Hematopoietic multipotent progenitor cell treated with erythropoietin and hydrocortisone succinate and interleukin-3 and kit ligand, for 15 days (in vitro differentiated cells): ENCODE measurements at regions not wholly inside any gene's neighbourhood (a gene's known extent, or its start where the extent isn't known, plus 50 kb on each side); places are given as distances from the start of the nearest gene placed in this dataset.

Experiments used
- DNase-seq: peaks from one replicate; pipeline ENCODE4 v3.0.0-alpha.2; 2015; ENCODE audit warnings: low spot score

DNA sequence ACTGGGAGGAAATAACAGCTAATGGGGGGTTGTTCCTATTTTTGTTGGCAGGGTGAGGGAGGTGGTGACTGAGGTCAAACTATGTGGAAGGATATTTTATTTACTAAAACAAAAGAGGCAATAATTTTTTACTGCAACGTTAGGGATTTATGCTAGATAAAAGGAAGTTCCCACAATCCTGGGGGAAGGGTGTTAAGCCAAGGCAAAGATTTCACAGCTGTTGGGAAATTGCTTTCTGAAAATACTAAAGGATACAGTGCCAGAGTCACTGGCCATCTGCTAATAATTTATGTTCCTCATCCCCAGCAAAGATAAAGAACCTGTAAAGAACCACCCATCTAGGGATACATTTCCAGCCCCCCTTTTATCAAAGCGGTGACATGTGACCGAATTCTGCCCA is 756.0 kb upstream of the RBFOX1 start:
- DNase-seq = no peak

DNA sequence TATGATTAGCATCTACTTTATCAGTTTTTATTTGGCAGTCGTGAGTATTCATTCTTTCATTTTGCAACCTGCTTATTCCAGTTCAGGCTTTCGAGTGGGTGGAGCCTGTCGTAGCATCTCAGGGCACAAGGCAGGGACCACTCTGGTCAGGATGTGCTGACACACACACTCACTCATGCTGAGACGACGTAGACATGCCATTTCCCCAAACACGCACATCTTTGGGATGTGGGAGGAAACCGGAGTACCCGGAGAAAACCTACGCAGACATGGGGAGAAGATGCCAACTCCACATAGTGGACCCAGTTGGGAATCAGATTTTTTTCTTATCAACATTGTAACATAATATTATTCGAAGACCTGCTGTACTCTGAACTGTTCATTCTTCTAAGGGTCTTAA is 756.5 kb upstream of the RBFOX1 start:
- no peak for DNase-seq

DNA sequence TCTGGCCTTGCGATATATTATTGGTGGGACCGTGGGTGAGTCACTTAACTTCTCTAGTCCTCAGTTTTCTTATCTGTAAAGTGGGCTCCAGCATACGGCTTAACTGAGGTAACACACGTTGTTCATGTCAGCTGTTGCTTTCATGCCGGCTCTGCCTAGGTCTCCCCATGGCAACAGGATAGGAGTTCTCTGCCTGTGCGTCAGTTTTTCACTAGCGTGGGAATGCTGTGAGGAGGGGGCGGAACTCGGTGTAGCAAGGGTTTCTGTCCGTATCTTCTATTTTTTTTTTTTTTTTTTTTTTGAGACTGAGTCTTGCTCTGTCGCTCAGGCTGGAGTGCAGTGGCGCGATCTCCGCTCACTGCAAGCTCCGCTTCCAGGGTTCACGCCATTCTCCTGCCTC is 758.5 kb upstream of the RBFOX1 start:
- DNase-seq = no peak

DNA sequence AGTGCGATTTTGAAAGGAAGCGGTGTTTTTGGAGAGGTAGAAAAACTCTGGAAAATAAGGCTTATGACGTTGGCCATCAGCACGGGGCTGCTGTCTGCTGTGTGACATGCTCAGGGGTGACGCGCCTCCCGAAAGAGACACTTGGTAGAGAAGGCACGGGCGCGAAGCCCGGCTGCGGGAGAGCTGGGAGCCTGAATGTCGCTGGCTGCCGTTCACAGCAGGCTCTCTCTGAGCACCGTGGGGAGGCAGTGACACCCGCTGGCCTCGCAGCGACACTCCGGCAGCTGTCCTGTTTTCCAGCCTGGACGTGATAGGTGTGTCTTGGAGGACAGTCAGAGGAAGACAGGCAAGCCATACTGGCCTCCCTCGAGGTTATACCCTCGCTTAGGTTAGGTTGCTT is 759.1 kb upstream of the RBFOX1 start:
- DNase-seq = no peak

DNA sequence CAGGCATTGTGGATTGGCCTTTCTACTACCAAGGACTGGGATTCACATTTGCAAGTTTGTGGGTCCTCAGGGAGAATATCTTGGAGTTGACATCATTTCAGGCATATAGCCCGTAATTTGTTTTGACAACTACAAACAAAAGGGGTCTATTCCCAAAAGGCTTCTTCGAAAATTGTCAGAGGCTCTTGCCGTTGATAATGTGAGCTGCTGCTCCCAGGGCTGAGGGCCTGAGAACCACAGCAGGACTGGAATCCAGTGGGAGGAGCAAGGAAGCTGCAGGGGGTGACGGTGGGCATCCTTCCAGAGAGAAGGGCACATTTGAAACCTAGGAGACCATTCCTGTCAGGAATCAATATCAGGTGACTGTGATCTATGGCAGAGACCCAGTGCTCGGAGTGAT is 761.6 kb upstream of the RBFOX1 start:
- no peak for DNase-seq

DNA sequence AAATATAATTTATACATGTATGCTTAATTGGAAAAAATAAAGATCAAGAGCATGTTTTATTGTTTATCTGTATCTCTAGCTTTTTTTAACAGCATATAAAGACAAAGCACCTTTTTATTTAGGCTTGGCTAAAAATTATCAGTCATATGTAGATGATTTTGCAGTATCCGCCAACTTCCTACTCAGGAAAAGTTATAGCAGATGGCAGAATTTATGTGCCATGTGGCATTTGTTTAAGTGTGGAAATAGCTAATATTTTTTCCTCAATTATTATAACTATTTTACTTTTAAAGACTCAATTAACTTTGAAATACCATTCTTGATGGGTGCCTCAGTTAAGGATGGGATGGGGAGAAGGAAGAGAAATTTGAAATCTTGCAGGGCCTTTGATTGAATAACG is 762.1 kb upstream of the RBFOX1 start:
- DNase-seq = no peak

DNA sequence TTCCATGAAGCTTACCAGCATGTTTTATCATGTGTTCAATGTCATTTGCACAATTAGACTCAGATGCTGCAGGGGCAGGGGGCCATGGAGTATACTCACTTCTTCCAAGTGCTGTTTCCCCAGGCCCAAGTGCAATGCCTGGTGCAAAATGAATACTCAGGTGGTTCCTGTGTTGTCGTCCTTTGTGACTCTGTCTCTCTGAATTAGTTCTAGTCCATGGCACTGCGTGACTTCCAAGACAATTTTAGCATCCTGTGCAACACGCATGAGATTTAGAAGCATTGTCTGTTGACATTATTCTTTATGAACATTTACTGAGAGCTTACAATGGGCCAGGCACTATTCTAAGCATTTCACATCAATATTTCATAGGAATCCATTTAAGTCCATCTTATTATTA is 769.7 kb upstream of the RBFOX1 start:
- no peak for DNase-seq

DNA sequence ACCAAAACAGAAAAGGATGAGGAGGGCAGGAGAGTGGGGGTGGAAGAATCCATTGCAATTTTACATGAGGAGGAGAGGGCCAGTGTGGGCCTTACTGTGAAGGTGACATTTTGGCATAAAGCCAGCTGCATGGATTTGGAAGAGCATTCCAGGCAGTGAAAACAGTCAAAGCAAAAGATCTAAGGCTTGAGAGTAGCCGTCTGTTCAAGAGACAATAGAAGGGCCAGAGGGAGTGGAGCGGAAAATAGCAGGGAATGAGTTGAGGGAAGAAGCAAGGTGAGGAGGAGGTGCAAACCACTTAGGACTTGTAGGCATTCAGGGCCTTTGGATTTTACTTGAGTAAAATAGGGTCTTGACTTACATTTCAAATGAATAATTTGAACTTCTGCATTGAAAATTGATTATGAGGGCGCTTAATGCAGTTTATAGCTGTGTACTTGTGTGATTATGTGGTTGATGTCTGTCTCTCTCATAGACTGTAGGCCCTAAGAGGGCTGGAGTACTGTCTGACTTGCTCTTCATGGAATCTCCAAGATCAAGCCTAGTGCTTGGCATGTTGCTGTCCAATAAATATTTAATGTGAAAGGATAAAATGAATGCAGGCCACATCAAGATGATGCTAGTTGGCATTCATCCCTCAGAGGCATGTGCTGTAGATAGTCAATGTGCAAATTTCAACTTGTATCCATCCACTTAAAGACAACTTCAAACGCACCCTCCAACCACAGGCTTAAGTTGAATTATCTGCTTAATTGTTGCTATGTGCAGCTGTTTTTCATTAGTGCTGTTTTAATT is 772.1 kb upstream of the RBFOX1 start:
- DNase-seq = no peak

DNA sequence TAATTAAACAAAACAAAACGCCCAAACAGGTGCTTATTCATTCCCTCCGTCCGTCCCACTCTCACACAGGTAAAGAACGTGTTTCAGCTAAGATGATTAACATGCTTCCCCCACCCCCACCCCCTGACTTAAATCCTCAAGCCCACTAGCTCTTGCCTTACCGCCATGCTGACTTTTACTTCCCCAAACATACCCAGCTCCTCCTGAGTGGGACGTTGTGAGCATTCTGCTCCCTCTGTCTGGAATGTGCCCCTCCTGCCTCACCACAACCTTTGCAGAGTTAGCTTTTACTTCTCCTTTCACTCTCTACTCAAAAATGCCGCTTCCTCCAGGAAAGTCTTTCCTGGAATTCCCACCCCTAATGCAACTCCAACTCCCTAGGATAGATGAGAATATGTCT is 774.0 kb upstream of the RBFOX1 start:
- no peak for DNase-seq

DNA sequence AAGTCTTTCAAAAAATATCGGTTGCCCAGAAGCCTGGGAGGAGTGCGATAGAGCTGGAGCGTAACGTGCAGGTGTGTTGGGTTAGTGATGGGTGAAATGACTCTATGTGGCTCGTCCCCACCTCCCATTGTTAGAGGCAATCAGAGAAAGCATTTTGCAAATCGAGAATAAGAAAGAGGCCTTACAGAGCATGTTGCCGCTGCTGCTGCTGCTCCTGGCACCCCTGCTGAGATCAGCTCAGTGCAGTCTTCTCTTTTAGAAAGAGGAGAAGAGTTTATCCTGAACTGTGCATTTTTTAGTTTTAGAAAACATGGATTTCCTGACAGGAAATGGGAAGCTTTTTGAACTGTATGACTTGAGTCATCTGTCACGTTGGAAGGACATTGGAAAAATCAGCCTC is 774.5 kb upstream of the RBFOX1 start:
- DNase-seq = no peak

DNA sequence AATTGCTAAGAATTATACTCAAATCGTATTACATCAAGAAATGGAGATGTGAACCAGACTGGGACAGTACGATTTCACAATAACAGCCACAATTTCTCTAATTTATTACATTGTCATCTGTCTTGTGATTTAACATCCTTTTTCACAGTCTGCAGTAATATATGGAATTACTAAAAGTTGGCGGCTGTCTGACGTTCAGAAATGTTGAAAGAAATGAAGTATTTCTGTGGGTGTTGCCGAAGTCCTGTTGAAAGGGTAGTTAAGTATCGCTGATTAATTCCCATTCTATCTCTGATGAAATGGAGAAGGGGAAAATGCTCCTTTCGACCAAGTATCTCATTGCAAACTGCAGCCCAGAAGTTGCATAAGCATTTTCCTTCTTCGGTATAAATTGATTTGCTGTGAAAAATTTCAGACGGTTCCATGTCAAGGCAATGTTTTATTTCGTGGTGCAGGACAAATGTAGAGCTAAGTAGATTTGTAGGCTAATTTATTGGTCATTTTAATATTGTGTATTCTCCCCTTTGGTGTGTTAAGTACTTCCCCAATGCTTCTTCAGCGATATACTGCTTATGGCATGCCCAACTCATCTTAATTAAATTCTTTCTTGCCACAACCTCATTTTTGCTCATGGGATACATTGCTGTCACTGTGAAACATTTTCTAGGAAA is 775.2 kb upstream of the RBFOX1 start:
- DNase-seq = no peak

DNA sequence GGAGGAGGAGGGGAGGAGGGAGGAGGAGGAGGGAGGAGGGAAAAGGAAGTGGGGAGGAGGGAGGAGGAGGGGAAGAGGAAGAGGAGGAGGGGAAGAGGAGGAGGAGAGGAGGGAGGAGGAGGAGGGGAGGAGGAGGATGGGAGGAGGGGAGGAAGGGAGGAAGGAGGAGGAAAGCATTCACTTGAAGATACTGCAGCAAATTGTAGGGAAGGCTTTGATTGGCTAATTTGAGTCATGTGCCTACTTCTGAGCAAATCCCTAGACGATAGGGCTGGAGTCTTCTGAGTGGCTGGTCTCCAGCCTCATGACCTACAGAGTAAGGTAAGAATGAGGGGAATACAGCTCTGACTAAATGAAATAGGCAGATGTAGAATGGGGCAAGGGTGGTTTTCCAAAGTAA is 783.2 kb upstream of the RBFOX1 start:
- no peak for DNase-seq

DNA sequence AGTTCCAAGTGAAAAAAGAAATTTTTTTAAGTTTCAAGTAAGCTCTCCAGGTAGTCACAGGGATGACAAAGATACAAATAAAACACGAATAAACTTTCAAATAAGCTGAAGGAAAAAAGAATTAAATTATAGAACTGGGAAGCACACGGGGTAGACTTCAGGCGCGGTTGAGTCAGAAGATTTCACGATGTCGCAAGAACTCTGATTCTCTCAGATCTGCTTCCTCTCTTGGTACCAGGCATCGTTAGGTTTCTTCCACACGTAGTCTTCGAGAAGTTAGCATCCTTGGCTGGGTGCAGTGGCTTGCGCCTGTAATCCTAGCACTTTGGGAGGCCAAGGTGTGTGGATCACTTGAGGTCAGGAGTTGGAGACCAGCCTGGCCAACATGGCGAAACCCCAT is 784.1 kb upstream of the RBFOX1 start:
- no peak for DNase-seq

DNA sequence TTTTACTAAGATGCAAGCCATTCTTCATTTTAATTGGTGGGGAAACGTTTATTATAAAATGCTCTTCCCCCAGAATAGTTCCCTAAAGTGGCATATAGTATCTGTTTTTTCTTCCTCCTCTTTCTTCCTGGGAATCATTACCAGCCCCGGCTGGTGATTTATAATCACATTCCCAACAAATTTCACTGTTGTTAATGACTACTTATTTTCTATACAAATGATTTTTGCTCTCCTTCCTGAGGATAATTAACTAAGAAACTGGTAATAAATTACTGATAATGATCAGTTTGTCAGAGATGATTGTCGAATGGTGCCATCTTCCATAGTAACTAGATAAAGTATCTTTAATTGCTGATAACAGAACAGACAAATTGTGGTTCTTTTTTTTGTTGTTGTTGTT is 785.5 kb upstream of the RBFOX1 start:
- DNase-seq = no peak

DNA sequence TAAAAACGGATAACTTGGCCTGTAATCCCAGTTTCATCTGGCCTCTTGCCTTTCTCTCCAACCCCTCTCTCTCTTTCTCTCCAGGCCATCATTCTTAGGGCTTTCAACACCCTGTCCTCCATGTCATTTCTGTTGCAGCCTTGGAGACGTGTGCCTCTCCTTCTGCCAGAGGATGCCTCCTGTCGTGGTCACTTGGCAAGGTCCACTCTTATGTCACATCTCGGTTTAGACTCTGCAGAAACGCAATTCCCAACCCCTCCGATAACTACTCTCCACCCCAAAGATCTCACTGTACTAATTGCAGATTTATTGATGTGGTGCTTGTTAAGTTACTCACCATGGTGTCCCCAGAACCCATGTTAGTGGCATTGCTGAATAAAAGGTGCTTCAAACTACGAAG is 787.3 kb upstream of the RBFOX1 start:
- no peak for DNase-seq

DNA sequence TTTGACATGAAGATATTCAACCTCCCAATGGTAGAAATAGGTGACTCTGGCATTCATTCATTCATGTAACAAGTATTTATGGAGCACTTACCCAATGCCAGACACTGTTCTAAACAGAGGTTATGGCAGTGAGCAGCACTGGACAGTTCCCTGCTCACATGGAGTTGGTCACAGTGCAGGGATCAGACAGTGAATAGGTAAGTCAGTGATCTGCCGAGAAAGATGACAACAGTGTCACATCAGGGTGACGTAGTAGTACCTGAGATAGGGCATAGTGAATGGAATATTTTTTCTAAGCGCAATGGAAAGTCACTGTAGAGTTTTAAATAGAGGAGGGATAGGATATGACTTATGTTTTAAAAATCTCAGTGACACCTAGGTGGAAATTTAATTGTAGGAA is 791.4 kb upstream of the RBFOX1 start:
- DNase-seq = no peak

DNA sequence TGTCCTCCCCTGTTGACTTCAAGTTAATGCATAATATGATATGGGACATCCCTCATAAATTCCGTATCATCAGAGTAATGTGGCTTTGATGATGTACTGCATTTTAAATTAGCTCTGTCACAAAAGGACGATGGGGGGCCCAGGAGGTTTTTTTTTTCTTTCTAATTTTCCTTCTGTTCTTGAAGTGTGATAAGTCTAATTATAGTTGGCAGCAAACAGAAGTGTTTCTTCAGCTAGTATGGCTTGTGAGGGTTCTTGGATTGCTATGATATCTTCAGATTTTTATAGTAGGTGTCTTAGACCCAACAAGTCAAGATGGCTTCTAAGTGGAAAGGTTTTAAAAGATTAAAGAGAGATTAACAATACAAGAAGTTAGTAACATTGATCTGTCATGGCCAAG is 796.2 kb upstream of the RBFOX1 start:
- no peak for DNase-seq

DNA sequence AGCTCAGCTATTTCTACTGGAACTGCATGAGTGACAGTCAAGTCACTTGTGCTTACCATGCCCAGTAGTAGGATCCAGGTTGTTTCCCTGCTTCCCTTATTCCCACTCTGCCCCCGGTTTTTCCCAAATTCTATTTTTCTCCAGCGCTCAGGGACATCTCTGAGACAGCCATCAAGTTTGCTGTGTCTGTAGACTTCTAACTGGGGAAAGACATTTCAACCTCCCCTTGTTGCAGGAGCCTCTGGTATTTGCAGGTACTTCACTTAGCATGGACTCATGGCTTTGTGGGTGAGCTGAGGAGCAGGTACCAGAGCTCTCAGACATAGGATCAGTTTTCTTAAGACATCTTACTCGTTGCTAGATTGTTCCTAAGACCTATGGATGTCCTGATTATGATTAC is 801.6 kb upstream of the RBFOX1 start:
- DNase-seq = no peak

DNA sequence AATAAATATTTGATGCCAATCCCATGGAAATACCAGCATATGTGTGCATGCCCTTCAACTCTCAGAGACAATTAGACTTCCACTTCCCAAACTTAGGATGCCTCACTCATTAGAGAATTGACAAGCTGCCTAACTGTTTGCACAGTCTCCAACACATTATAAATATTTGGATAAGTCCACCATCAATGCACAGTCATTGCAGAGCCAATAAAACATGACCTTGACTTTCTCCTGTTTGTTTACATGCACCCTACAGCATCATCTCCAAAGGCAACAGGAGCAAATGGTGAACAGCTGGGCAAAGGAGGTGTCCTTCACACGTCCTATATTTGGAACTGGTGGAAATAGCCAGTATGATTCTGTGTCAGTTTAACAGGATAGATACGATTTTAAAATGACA is 804.4 kb upstream of the RBFOX1 start:
- no peak for DNase-seq

DNA sequence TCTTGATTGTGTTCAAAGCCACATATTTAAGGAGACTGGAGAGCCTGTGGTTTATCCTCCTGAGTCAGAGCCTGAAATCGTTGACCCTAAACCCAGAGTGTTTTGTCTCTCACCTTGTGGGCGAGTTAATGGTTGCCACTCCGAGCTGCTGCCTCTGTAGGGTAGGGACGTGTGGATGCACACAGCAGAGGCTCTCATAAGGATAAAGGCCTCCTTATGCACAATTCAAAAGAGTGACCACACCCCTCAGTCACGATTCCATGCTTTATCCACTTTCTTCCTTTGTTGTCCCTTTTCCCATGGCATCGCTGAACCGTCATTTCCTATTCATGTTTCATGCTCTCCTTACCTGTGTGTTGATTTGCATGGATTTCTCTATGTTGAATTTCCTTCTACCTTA is 805.0 kb upstream of the RBFOX1 start:
- no peak for DNase-seq

DNA sequence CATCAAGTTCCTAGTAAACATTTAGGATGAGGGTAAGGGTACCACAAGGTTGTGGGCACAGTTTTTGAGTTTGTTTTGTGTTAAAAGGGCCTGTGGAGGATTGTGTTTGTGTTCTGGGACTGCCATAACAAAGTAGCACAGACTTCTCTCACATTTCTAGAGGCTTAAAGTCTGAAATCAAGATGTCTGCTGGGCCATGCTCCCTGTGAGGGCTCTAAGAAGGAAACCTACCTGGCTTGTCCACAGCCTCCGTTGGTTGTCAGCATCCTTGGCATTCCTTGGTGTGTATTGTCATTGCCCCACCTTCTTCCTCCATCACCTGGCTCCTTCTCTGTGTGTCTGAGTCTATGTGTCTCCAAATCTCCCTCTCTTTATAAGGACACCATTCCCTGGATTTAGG is 808.1 kb upstream of the RBFOX1 start:
- DNase-seq = no peak

DNA sequence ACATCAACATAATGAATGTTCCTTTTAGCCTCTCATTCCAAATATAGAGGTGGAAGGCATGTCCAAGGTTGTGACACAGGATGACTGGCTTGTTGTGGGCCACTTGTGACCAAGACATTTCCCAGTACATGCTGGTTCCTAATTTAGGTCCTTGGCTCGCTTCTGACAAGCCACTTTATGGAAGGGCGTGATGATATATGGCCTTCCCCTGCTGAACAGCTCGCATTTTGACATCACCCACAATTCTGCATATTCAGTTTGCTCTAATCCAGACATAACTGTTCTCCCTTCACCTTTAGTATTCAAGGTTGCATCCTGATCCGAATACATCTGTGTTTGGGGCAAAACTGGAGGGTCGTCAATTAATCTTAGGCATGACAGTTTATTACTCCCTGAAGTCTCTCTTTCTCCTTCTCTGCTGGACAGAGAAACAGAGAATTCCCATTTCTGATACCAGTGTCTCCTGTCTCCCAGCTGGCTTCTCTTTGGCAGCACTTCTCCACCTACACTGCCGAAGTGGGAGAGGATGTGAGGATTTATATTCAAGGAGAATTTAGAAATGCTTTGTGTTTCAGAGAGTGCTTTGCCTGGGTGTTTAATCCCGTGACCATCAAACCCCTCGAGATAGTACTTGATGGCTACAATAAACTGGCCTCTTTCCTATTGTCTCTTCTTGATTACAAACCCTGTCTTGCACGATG is 815.5 kb upstream of the RBFOX1 start:
- DNase-seq = no peak

DNA sequence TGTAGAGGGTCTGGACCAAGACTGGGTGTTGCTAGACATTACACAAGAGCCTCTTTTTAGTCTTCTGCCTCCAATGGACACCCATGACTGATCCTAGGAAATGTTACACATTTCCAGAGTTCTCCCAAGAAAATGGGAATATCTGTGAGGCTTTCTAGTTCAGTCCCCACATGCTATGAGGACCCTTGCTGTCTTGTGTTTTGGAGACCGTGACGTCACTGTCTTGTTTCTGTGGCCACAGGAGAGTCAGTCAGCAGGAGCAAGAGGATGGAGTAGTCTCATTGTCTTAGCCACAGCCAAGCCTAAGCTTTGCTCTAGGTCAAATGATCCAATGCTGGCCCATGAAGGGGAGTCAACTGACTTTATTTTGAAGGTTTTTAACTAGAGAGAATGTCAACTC is 820.1 kb upstream of the RBFOX1 start:
- DNase-seq = no peak

DNA sequence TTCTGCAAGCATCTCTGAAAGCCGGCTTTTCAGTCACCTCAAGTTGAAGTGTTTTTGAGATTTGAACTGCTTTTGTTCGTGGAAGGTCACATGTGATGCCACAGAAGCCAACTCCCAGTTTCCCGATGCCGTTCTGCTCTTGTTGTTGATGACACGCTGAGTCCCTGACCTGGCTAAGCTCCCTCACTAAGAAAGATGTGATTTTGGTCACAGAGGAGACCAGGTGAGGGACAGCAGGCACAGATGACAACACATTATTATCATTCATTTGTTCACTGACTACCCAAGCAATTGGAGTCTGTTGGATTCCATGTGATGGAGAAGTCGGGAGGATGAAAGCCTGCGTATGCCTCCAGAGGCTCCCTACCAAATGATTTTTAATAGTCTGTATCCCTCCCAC is 822.4 kb upstream of the RBFOX1 start:
- DNase-seq = no peak
